BJ (cell line): ENCODE measurements at regions not wholly inside any gene's neighbourhood (a gene's known extent, or its start where the extent isn't known, plus 50 kb on each side); places are given as distances from the start of the nearest gene placed in this dataset.

Source experiments
- CTCF ChIA-PET: fragments of 350-600 bp; formaldehyde crosslinking; extraction: SDS; loops from one replicate; lab custom pipeline; 2021; ENCODE audit warnings: antibody characterized with exemption, inconsistent platforms; lab: Yijun Ruan, JAX
- POLR2A ChIA-PET: fragments of 300-600 bp; sonication (Branson Sonifier 250); formaldehyde crosslinking; extraction: SDS; loops from one replicate; lab custom pipeline; 2021; ENCODE audit warnings: antibody characterized with exemption; lab: Charles Lee
- DNase-seq: peaks from one replicate; pipeline ENCODE4 v3.0.0-alpha.2; 2011; ENCODE audit warnings: low read depth
- H3K27me3 ChIP-seq: 2 replicates; pipeline ENCODE4 v1.6.0; 2011; ENCODE audit warnings: low read length; ENCODE audit not compliant: control insufficient read depth, insufficient read depth
- H3K36me3 ChIP-seq: 2 replicates; pipeline ENCODE4 v1.5.1; 2011; ENCODE audit warnings: low read length; ENCODE audit not compliant: control insufficient read depth, insufficient read depth
- H3K4me3 ChIP-seq: 2 replicates; pipeline ENCODE4 v1.5.1; 2011; ENCODE audit warnings: low read depth, mild to moderate bottlenecking, control low read depth, low read length
- CTCF ChIP-seq: IDR thresholded peaks from 2 replicates; pipeline ENCODE4 v1.5.1; 2011; ENCODE audit warnings: low read depth, mild to moderate bottlenecking, control low read depth, inconsistent platforms, low read length, moderate library complexity; ENCODE audit not compliant: insufficient read depth

- ChIA-PET POLR2A (no interaction called here), CTCF (no interaction called here)
- Histone ChIP-seq H3K27me3 (no peaks in the 10 kb centered on the region), H3K4me3 (no peak overlapping the region), H3K36me3 (no peaks in the 10 kb centered on the region)
- DNase-seq, result no peak
- TF ChIP-seq CTCF, result no peak
Measured at GRCh38 chr2:239639421-239640185, 238.8 kb upstream of the HDAC4 start.

- DNase-seq, result no peak
- ChIA-PET CTCF (no interaction called here), POLR2A (no interaction called here)
- TF ChIP-seq CTCF, result no peak
- Histone ChIP-seq H3K4me3 (no peak overlapping the region), H3K36me3 (no peaks in the 10 kb centered on the region), H3K27me3 (no peaks in the 10 kb centered on the region)
Measured at GRCh38 chr2:239638376-239638775, 237.6 kb upstream of the HDAC4 start.

GRCh38 chr2:239636808-239637207 lies 236.0 kb upstream of the HDAC4 start:
- Histone ChIP-seq H3K4me3 (no peak overlapping the region), H3K27me3 (no peaks in the 10 kb centered on the region), H3K36me3 (no peaks in the 10 kb centered on the region)
- no peak for DNase-seq
- no peak for TF ChIP-seq CTCF
- ChIA-PET CTCF (interaction anchor here (0.5 kb wide), 1 partner anchor 631 kb away, joined by 3 read pairs; no protein-coding TSS in a partner anchor), POLR2A (no interaction called here)

GRCh38 chr2:239634769-239635168 lies 233.9 kb upstream of the HDAC4 start:
- ChIA-PET POLR2A (no interaction called here), CTCF (no interaction called here)
- no peak overlapping the region for H3K4me3 ChIP-seq
- DNase-seq, result no peak
- no peaks in the 10 kb centered on the region for H3K27me3 ChIP-seq
- H3K36me3 ChIP-seq, result no peaks in the 10 kb centered on the region
- no peak for TF ChIP-seq CTCF

GRCh38 chr2:239630618-239631286 lies 229.9 kb upstream of the HDAC4 start:
- ChIA-PET CTCF (interaction anchor here (1.6 kb wide), 1 partner anchor 17 kb away, joined by 4 read pairs; no protein-coding TSS in a partner anchor), POLR2A (no interaction called here)
- no peak for TF ChIP-seq CTCF
- Histone ChIP-seq H3K36me3 (no peaks in the 10 kb centered on the region), H3K27me3 (no peaks in the 10 kb centered on the region), H3K4me3 (no peak overlapping the region)
- DNase-seq, result peak; percentile 39
